ENCODE measurements at regions not wholly inside any gene's neighbourhood (a gene's known extent, or its start where the extent isn't known, plus 50 kb on each side); places are given as distances from the start of the nearest gene placed in this dataset.

- Histone ChIP-seq H3K9ac (ENCODE audit: insufficient read depth, low read depth, low read length) (no peak overlapping the region), H3K4me3 (replicated peaks in 1 of 3; ENCODE audit: insufficient read depth in 1 of 3, low read depth in 2 of 3, low read length in 3 of 3) (no peak overlapping the region), H3K27me3 (ENCODE audit: control insufficient read depth in 1 of 2, insufficient read depth in 2 of 2, low read length in 2 of 2) (peaks cover 2 to 31% of the 10 kb centered on the region in 2 experiments; a peak in 3 of 5 replicates), H2AFZ (ENCODE audit: low read length) (no peak overlapping the region), H3K4me1 (ENCODE audit: insufficient read depth, low read length) (no peaks in the 10 kb centered on the region), H4K20me1 (ENCODE audit: insufficient read depth, low read length) (no peaks in the 10 kb centered on the region), H3K9me3 (ENCODE audit: low read length) (no peaks in the 10 kb centered on the region), H3K36me3 (replicated peaks in 1 of 2; ENCODE audit: control insufficient read depth in 1 of 2, insufficient read depth in 2 of 2, low read length in 2 of 2) (no peaks in the 10 kb centered on the region), H3K4me2 (ENCODE audit: low read depth, low read length) (no peak overlapping the region), H3K79me2 (ENCODE audit: insufficient read depth, low read length) (no peaks in the 10 kb centered on the region), H3K27ac (ENCODE audit: extremely low read length, insufficient read depth, low read length) (no peak overlapping the region)
- no peak for TF ChIP-seq FOXP1 (IDR thresholded peaks at IDR 0.05)
- TF ChIP-seq FOXP1 (CRISPR knock-in tag; IDR thresholded peaks at IDR 0.05) = no peak
- TF ChIP-seq ATF2 (CRISPR knock-in tag; IDR thresholded peaks at IDR 0.05) = no peak
- TF ChIP-seq ZNF615 (CRISPR knock-in tag; IDR thresholded peaks at IDR 0.05; ENCODE audit: borderline replicate concordance) = no peak
- TF ChIP-seq ZNF138 (CRISPR knock-in tag; IDR thresholded peaks at IDR 0.05; ENCODE audit: low read depth) = no peak
- no peak for TF ChIP-seq CC2D1A (CRISPR knock-in tag; IDR thresholded peaks at IDR 0.05)
- TF ChIP-seq EHMT2 (IDR thresholded peaks at IDR 0.05; ENCODE audit: borderline replicate concordance, low read depth, low read length) = no peak
- TF ChIP-seq SP5 (CRISPR knock-in tag; IDR thresholded peaks at IDR 0.05; ENCODE audit: borderline replicate concordance, low read depth) = no peak
- TF ChIP-seq ZNF572 (CRISPR knock-in tag; IDR thresholded peaks at IDR 0.05) = no peak
- TF ChIP-seq ZFP1 (CRISPR knock-in tag; IDR thresholded peaks at IDR 0.05) = no peak
- TF ChIP-seq ZFYVE20 (CRISPR knock-in tag; IDR thresholded peaks at IDR 0.05; ENCODE audit: borderline replicate concordance, low read depth) = no peak
- TF ChIP-seq ATF1 (CRISPR knock-in tag; IDR thresholded peaks at IDR 0.05) = no peak
- TF ChIP-seq NAIF1 (CRISPR knock-in tag; IDR thresholded peaks at IDR 0.05; ENCODE audit: borderline replicate concordance) = no peak
- TF ChIP-seq ZNF451 (CRISPR knock-in tag; IDR thresholded peaks at IDR 0.05) = no peak
- no peak for TF ChIP-seq TBX2 (CRISPR knock-in tag; IDR thresholded peaks at IDR 0.05; ENCODE audit: borderline replicate concordance)
- no peak for TF ChIP-seq POLR2G (IDR thresholded peaks at IDR 0.05; ENCODE audit: low read depth, low read length)
- TF ChIP-seq ZNF792 (CRISPR knock-in tag; IDR thresholded peaks at IDR 0.05) = no peak
- DNase-seq (ENCODE audit: low spot score) (no peak), FAIRE-seq (no peak), ATAC-seq (no peak)
- in situ Hi-C loops (cut with HindIII; ENCODE audit: extremely low pct_ligation_motif_present, low pct_unique_long_range_greater_than_20kb) = no loop called here
- intact Hi-C loops (cut with micrococcal nuclease; ENCODE audit: unreplicated experiment) = no loop called here
- BruUV-seq (replicated peaks) = no TSS peak
- CTCF ChIA-PET (ENCODE audit: low intra/inter-chr PET ratio, low total read pairs) = no interaction called here
- POLR2A ChIA-PET = no interaction called here
- 6% methylated on average over 2 of the region's 2 CpGs for WGBS (ENCODE audit: low lambda C conversion rate)
Observed at GRCh38 chr6:163718537-163718936, 304.0 kb downstream of the QKI start.

Measured in HepG2 (cell line).